ENCODE measurements at regions not wholly inside any gene's neighbourhood (a gene's known extent, or its start where the extent isn't known, plus 50 kb on each side); places are given as distances from the start of the nearest gene placed in this dataset.

- Histone ChIP-seq H3K27ac (no peak overlapping the region), H3K4me1 (no peaks in the 10 kb centered on the region), H3K4me2 (no peak overlapping the region), H3K4me3 (no peak overlapping the region), H3K9me3 (no peaks in the 10 kb centered on the region)
- ChIA-PET CTCF (interaction anchor here (0.6 to 1.0 kb wide), 3 partner anchors 11 to 620 kb away, joined by 3 to 5 read pairs (median 3); no protein-coding TSS in a partner anchor), POLR2A (no interaction called here)
- no peak for TF ChIP-seq MAFK (IDR thresholded peaks at IDR 0.05; ENCODE audit: partially characterized antibody)
- TF ChIP-seq HOXB5 (CRISPR knock-in tag; IDR thresholded peaks at IDR 0.05), result no peak
- no peak for TF ChIP-seq RNF2 (IDR thresholded peaks at IDR 0.05; ENCODE audit: borderline replicate concordance, low read depth)
- TF ChIP-seq PHF8 (IDR thresholded peaks at IDR 0.05; ENCODE audit: borderline replicate concordance, low read depth), result no peak
- no peak for TF ChIP-seq BCL3 (IDR thresholded peaks at IDR 0.05)
- TF ChIP-seq, protein P1, sequence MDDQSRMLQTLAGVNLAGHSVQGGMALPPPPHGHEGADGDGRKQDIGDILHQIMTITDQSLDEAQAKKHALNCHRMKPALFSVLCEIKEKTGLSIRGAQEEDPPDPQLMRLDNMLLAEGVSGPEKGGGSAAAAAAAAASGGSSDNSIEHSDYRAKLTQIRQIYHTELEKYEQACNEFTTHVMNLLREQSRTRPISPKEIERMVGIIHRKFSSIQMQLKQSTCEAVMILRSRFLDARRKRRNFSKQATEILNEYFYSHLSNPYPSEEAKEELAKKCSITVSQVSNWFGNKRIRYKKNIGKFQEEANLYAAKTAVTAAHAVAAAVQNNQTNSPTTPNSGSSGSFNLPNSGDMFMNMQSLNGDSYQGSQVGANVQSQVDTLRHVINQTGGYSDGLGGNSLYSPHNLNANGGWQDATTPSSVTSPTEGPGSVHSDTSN (IDR thresholded peaks at IDR 0.05), result no peak
- TF ChIP-seq MAX (IDR thresholded peaks at IDR 0.05), result no peak
- no peak for ATAC-seq
- no peak for DNase-seq (ENCODE audit: low read depth in 1 of 2, low spot score in 1 of 2)
- no peak for FAIRE-seq
- 71% methylated on average over 3 of the region's 3 CpGs for WGBS (ENCODE audit: missing lambda C conversion rate)
These were observed 115.0 kb downstream of the NR1D2 start for GRCh38 chr3:24060055-24060454.

GRCh38 chr3:24062916-24063315 is 117.8 kb downstream of the NR1D2 start:
- ATAC-seq (no peak), FAIRE-seq (no peak), DNase-seq (ENCODE audit: low read depth in 1 of 2, low spot score in 1 of 2) (no peak)
- no peaks in the 10 kb centered on the region for H3K9me3 ChIP-seq
- no peak overlapping the region for H3K27ac ChIP-seq
- CTCF ChIA-PET, result interaction anchor here (1.0 to 1.3 kb wide), 2 partner anchors 26 to 123 kb away, joined by 3 to 4 read pairs; no protein-coding TSS in a partner anchor
- H3K4me1 ChIP-seq, result no peaks in the 10 kb centered on the region
- WGBS (ENCODE audit: missing lambda C conversion rate), result 59% methylated on average over 3 of the region's 3 CpGs
- H3K4me3 ChIP-seq, result no peak overlapping the region
- POLR2A ChIA-PET, result no interaction called here
- no peak overlapping the region for H3K4me2 ChIP-seq
- TF ChIP-seq KDM1A (IDR thresholded peaks at IDR 0.05; ENCODE audit: low read depth), result no peak
- no peak for TF ChIP-seq EHF (CRISPR knock-in tag; IDR thresholded peaks at IDR 0.05)
- TF ChIP-seq KDM5A (IDR thresholded peaks at IDR 0.05), result no peak
- TF ChIP-seq HEYL (CRISPR knock-in tag; IDR thresholded peaks at IDR 0.05), result no peak
- no peak for TF ChIP-seq HOXB13 (CRISPR knock-in tag; IDR thresholded peaks at IDR 0.05; ENCODE audit: low read depth)
- TF ChIP-seq NFE2L2 (conservative IDR thresholded peaks at IDR 0.05; ENCODE audit: low read length), result no peak
- no peak for TF ChIP-seq FOSL2 (IDR thresholded peaks at IDR 0.05)
- TF ChIP-seq FOSL2 (CRISPR knock-in tag; IDR thresholded peaks at IDR 0.05), result no peak
- TF ChIP-seq HOXA7 (CRISPR knock-in tag; IDR thresholded peaks at IDR 0.05), result no peak
- no peak for TF ChIP-seq MAFK (IDR thresholded peaks at IDR 0.05; ENCODE audit: partially characterized antibody)
- no peak for TF ChIP-seq ZC3H11A (IDR thresholded peaks at IDR 0.05)
- TF ChIP-seq RAD21 (conservative IDR thresholded peaks at IDR 0.05 in 1 of 2, IDR thresholded peaks at IDR 0.05 in 1 of 2), result no peak
